Natural killer cell (primary cell): ENCODE measurements at regions not wholly inside any gene's neighbourhood (a gene's known extent, or its start where the extent isn't known, plus 50 kb on each side); places are given as distances from the start of the nearest gene placed in this dataset.

ENCODE experiments used
- ATAC-seq, 3 donors: fragments of 150-1000 bp in 2 of 3; fragments of 200-7000 bp in 1 of 3; cut with Tn5 transposase; 1 replicate in 1 of 3; 2 replicates in 2 of 3; pipeline ENCODE4 v1.10.0; 2021; ENCODE audit warnings: mild to moderate bottlenecking in 2 of 3, moderate library complexity in 2 of 3
- DNase-seq, 2 donors: peaks; one replicate each; pipeline versions ENCODE4 v3.0.0 to v3.0.0-alpha.2; 2013 to 2021; ENCODE audit warnings: mixed read lengths in 1 of 2
- H3K27ac ChIP-seq: one replicate; pipeline ENCODE4 v1.5.1; 2013; ENCODE audit warnings: mild to moderate bottlenecking, low read length
- H3K27me3 ChIP-seq: one replicate; pipeline ENCODE4 v1.6.1; 2013; ENCODE audit warnings: low read length; ENCODE audit not compliant: control insufficient read depth, insufficient read depth
- H3K36me3 ChIP-seq: one replicate; pipeline ENCODE4 v1.6.1; 2013; ENCODE audit warnings: low read length; ENCODE audit not compliant: control insufficient read depth, insufficient read depth
- H3K4me1 ChIP-seq: one replicate; pipeline ENCODE4 v1.6.1; 2013; ENCODE audit warnings: low read length; ENCODE audit not compliant: control insufficient read depth, insufficient read depth
- H3K4me3 ChIP-seq: one replicate; pipeline ENCODE4 v1.5.1; 2013; ENCODE audit warnings: low read length
- H3K9me3 ChIP-seq: one replicate; pipeline ENCODE4 v1.6.1; 2013; ENCODE audit warnings: low read length; ENCODE audit not compliant: control insufficient read depth, insufficient read depth
- H3K27ac Mint-ChIP-seq, 2 donors: one replicate each; pipeline ENCODE4 v1.8.0; 2022; ENCODE audit warnings: mild to moderate bottlenecking in 2 of 2, mixed read lengths in 2 of 2, moderate library complexity in 1 of 2
- H3K27me3 Mint-ChIP-seq, 2 donors: one replicate each; pipeline ENCODE4 v1.8.0; 2022; ENCODE audit warnings: low read depth in 2 of 2, mixed read lengths in 2 of 2
- H3K36me3 Mint-ChIP-seq: one replicate; pipeline ENCODE4 v1.8.0; 2022; ENCODE audit warnings: mixed read lengths
- H3K4me1 Mint-ChIP-seq, 2 donors: one replicate each; pipeline ENCODE4 v1.8.0; 2022; ENCODE audit warnings: mixed read lengths in 2 of 2
- H3K4me3 Mint-ChIP-seq: one replicate; pipeline ENCODE4 v1.8.0; 2022; ENCODE audit warnings: mild to moderate bottlenecking, moderate library complexity, mixed read lengths
- H3K9me3 Mint-ChIP-seq, 2 donors: one replicate each; pipeline ENCODE4 v1.8.0; 2022; ENCODE audit warnings: mixed read lengths in 2 of 2
- WGBS: methylation state at CpG from one replicate; pipeline ENCODE4 v1.1.7; 2013; ENCODE audit warnings: missing lambda C conversion rate; ENCODE audit not compliant: insufficient coverage; 5-methylcytosine and 5-hydroxymethylcytosine counted together
- intact Hi-C: fragments of 100-400 bp; cut with micrococcal nuclease; formaldehyde crosslinking; loops from one replicate; pipeline ENCODE4 v1.14.2; 2022
- TF ChIP-seq, protein P1 (sequence below): fragments of 200-600 bp; IDR thresholded peaks from one replicate; pipeline ENCODE4 v1.8.0; 2022; ENCODE audit warnings: antibody characterized with exemption

DNA sequence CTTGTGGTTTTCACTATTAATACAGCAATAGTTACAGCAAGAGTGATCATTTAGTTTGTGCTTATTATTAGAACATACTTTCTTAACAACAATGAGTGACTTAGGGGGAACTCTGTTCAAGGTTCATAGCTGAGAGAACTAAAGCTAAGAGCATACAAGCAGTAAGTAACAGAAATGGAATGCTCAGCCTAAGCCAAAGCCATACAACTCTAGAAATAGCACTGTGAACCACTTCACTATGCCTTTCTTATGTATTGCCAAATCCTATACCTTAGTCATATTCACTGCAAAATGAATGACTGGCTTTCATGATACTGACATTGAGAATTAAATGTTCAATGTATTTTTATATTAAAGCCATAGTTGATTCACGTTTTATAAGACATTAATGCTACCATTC lies 599.7 kb upstream of the SLITRK1 start:
- intact Hi-C loops = no loop called here
- H3K27me3 Mint-ChIP-seq = no peaks in the 10 kb centered on the region
- no peaks in the 10 kb centered on the region for H3K36me3 Mint-ChIP-seq

DNA sequence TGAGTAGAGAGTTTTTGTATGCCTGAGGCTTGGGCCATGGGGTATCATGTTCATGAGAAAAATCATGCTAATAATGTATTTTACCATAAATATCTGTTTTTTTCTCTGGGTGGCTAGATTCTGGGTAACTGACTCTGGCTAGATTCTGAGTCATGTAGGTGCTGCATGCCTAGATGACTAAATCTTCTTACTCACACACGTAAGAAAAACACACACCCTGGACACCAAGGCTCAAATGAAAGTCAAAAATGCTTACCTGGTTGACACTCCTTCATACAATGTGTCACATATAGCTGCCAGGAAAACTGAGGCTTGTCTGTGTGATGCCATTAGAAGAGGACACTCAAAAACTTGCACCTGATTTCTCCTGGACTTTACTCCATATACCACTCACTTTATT lies 597.4 kb upstream of the SLITRK1 start:
- H3K4me3 Mint-ChIP-seq = no peak overlapping the region
- TF ChIP-seq, protein P1, sequence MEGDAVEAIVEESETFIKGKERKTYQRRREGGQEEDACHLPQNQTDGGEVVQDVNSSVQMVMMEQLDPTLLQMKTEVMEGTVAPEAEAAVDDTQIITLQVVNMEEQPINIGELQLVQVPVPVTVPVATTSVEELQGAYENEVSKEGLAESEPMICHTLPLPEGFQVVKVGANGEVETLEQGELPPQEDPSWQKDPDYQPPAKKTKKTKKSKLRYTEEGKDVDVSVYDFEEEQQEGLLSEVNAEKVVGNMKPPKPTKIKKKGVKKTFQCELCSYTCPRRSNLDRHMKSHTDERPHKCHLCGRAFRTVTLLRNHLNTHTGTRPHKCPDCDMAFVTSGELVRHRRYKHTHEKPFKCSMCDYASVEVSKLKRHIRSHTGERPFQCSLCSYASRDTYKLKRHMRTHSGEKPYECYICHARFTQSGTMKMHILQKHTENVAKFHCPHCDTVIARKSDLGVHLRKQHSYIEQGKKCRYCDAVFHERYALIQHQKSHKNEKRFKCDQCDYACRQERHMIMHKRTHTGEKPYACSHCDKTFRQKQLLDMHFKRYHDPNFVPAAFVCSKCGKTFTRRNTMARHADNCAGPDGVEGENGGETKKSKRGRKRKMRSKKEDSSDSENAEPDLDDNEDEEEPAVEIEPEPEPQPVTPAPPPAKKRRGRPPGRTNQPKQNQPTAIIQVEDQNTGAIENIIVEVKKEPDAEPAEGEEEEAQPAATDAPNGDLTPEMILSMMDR = no peak
- no peak for ATAC-seq
- H3K9me3 Mint-ChIP-seq = peaks cover 8 to 12% of the 10 kb centered on the region in 2 donors
- no peak for DNase-seq
- no peaks in the 10 kb centered on the region for H3K4me1 ChIP-seq
- WGBS = 85% methylated on average over 1 of the region's 1 CpG
- H3K27ac Mint-ChIP-seq = no peak overlapping the region
- no peak overlapping the region for H3K4me3 ChIP-seq
- no peaks in the 10 kb centered on the region for H3K36me3 Mint-ChIP-seq
- no peaks in the 10 kb centered on the region for H3K27me3 Mint-ChIP-seq
- H3K4me1 Mint-ChIP-seq = no peaks in the 10 kb centered on the region
- H3K9me3 ChIP-seq = no peaks in the 10 kb centered on the region
- no peak overlapping the region for H3K27ac ChIP-seq
- intact Hi-C loops = no loop called here
- no peaks in the 10 kb centered on the region for H3K36me3 ChIP-seq
- no peaks in the 10 kb centered on the region for H3K27me3 ChIP-seq

More for the DNA sequence above, 599.7 kb upstream of the SLITRK1 start:
- Mint-ChIP-seq H3K27ac (no peak overlapping the region), H3K4me3 (no peak overlapping the region), H3K4me1 (no peaks in the 10 kb centered on the region), H3K9me3 (peaks cover 10% of the 10 kb centered on the region in 2 donors)
- Histone ChIP-seq H3K9me3 (no peaks in the 10 kb centered on the region), H3K4me1 (no peaks in the 10 kb centered on the region), H3K4me3 (no peak overlapping the region), H3K27ac (no peak overlapping the region), H3K36me3 (no peaks in the 10 kb centered on the region), H3K27me3 (no peaks in the 10 kb centered on the region)
- TF ChIP-seq, protein P1 = no peak
- DNase-seq = no peak
- ATAC-seq = no peak
- no CpG with 5 or more reads among the region's 1 CpG for WGBS

DNA sequence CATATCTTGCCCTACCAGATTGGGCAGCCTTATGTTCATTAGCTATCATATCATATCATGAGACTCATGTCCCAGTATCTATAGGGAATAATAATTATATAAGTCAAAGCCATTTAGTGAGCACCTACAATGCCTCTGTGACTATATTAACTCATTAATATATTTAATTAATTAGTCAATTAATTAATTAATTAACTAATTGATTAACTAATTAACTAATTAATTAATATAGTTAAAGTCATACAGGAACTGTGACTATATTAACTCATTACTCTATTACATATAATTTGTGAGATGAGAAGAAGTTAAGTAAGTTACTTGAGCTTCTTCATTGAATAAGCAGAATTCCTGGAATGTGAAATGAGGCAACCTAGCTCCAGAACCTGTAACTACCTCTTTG lies 588.3 kb upstream of the SLITRK1 start:
- Mint-ChIP-seq H3K27me3 (no peaks in the 10 kb centered on the region), H3K27ac (no peak overlapping the region), H3K4me1 (no peaks in the 10 kb centered on the region), H3K9me3 (peaks cover 5 to 11% of the 10 kb centered on the region in 2 donors), H3K36me3 (no peaks in the 10 kb centered on the region), H3K4me3 (no peak overlapping the region)
- Histone ChIP-seq H3K9me3 (no peaks in the 10 kb centered on the region), H3K4me3 (no peak overlapping the region), H3K27ac (no peak overlapping the region), H3K27me3 (no peaks in the 10 kb centered on the region), H3K36me3 (no peaks in the 10 kb centered on the region), H3K4me1 (no peaks in the 10 kb centered on the region)
- TF ChIP-seq, protein P1 = no peak
- ATAC-seq = no peak
- intact Hi-C loops = no loop called here
- no peak for DNase-seq

DNA sequence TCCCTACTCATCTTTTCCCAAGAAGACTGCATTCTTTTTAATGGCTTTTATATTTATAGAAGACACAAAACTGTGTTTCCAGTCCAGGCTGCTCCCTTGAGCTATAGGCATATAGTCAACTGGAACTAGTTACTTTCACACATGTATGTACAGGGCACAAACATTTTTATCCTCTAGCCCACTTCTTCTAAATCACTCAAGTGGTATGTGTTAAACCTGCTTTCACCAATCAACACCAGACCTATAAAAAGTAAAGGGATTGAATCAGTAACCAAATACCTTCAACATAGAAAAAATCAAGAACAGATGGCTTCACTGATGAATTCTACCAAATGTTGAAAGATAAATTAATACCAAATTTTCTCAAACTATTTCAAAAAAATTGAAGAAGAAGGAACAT lies 584.2 kb upstream of the SLITRK1 start:
- peaks cover 10 to 21% of the 10 kb centered on the region in 2 donors for H3K9me3 Mint-ChIP-seq
- ATAC-seq (no peak), DNase-seq (no peak)
- H3K27me3 Mint-ChIP-seq = no peaks in the 10 kb centered on the region
- Histone ChIP-seq H3K36me3 (no peaks in the 10 kb centered on the region), H3K4me3 (no peak overlapping the region), H3K27ac (no peak overlapping the region), H3K27me3 (no peaks in the 10 kb centered on the region), H3K4me1 (no peaks in the 10 kb centered on the region), H3K9me3 (no peaks in the 10 kb centered on the region)
- TF ChIP-seq, protein P1 = no peak
- H3K4me3 Mint-ChIP-seq = no peak overlapping the region
- no peaks in the 10 kb centered on the region for H3K36me3 Mint-ChIP-seq
- H3K27ac Mint-ChIP-seq = no peak overlapping the region
- no peaks in the 10 kb centered on the region for H3K4me1 Mint-ChIP-seq
- intact Hi-C loops = no loop called here
